OCI-LY1 (cell line): ENCODE measurements at regions not wholly inside any gene's neighbourhood (a gene's known extent, or its start where the extent isn't known, plus 50 kb on each side); places are given as distances from the start of the nearest gene placed in this dataset.

Source experiments
- H2AFZ ChIP-seq: fragments of 200-600 bp; sonication (generic), shearing (Covaris generic); 2 replicates; pipeline ENCODE4 v1.6.0; 2014; ENCODE audit warnings: antibody characterized with exemption, mild to moderate bottlenecking, low read length
- H3F3A ChIP-seq: fragments of 200-600 bp; sonication (generic), shearing (Covaris generic); 2 replicates; pipeline ENCODE4 v1.6.0; 2014; ENCODE audit warnings: mild to moderate bottlenecking, antibody characterized with exemption, low read length, moderate library complexity; ENCODE audit not compliant: insufficient read depth
- H3K27ac ChIP-seq: fragments of 200-600 bp; sonication (generic); 2 replicates; pipeline ENCODE4 v1.5.1; 2014; ENCODE audit warnings: low read length, mixed run types, mild to moderate bottlenecking, low read depth; ENCODE audit not compliant: poor library complexity, severe bottlenecking
- H3K27me3 ChIP-seq: fragments of 200-600 bp; sonication (generic); 2 replicates; pipeline ENCODE4 v1.6.0; 2014; ENCODE audit warnings: antibody characterized with exemption, mild to moderate bottlenecking, low read length, moderate library complexity; ENCODE audit not compliant: insufficient read depth
- H3K36me3 ChIP-seq: fragments of 200-600 bp; sonication (generic); 2 replicates; pipeline ENCODE4 v1.6.1; 2014; ENCODE audit warnings: mild to moderate bottlenecking, antibody characterized with exemption, low read length, moderate library complexity, mixed read lengths; ENCODE audit not compliant: insufficient read depth
- H3K4me1 ChIP-seq: fragments of 200-600 bp; sonication (generic); 2 replicates; pipeline ENCODE4 v1.5.1; 2014; ENCODE audit warnings: mild to moderate bottlenecking, low read length, moderate library complexity; ENCODE audit not compliant: insufficient read depth, severe bottlenecking
- H3K4me2 ChIP-seq: fragments of 200-600 bp; sonication (generic), shearing (Covaris generic); 2 replicates; pipeline ENCODE4 v1.6.1; 2014; ENCODE audit warnings: low read length
- H3K4me3 ChIP-seq: fragments of 200-600 bp; sonication (generic); 2 replicates; pipeline ENCODE4 v1.5.1; 2014; ENCODE audit warnings: low read length, low read depth, mild to moderate bottlenecking, mixed read lengths; ENCODE audit not compliant: poor library complexity, severe bottlenecking
- H3K79me2 ChIP-seq: fragments of 200-600 bp; shearing (Covaris generic); 2 replicates; pipeline ENCODE4 v1.6.1; 2016; ENCODE audit warnings: mixed run types, low read length, mixed read lengths; ENCODE audit not compliant: insufficient read depth
- H3K9ac ChIP-seq: fragments of 200-600 bp; sonication (generic), shearing (Covaris generic); 2 replicates; pipeline ENCODE4 v1.6.1; 2014; ENCODE audit warnings: mild to moderate bottlenecking, low read length, mixed read lengths
- H3K9me2 ChIP-seq: fragments of 200-600 bp; sonication (generic), shearing (Covaris generic); 2 replicates; pipeline ENCODE4 v1.6.1; 2014; ENCODE audit warnings: low read depth, mild to moderate bottlenecking, low read length, mixed read lengths
- H3K9me3 ChIP-seq: fragments of 200-600 bp; shearing (Covaris generic); 2 replicates; pipeline ENCODE4 v1.6.1; 2014; ENCODE audit warnings: low read length, mixed read lengths
- H4K20me1 ChIP-seq: fragments of 200-600 bp; sonication (generic), shearing (Covaris generic); 2 replicates; pipeline ENCODE4 v1.6.0; 2016; ENCODE audit warnings: mild to moderate bottlenecking, low read length; ENCODE audit not compliant: insufficient read depth
- EZH2 ChIP-seq: fragments of 200-600 bp; sonication (generic), shearing (Covaris generic); IDR thresholded peaks from 2 replicates; pipeline ENCODE4 v1.8.0; 2017; ENCODE audit warnings: borderline replicate concordance, mixed run types, mild to moderate bottlenecking, antibody characterized with exemption, low read length, moderate library complexity, mixed read lengths
- TF ChIP-seq, protein P1 (sequence below): fragments of 200-600 bp; sonication (generic), shearing (Covaris generic); IDR thresholded peaks from 2 replicates; pipeline ENCODE4 v1.5.1; 2017; ENCODE audit warnings: mild to moderate bottlenecking, antibody characterized with exemption, low read length, moderate library complexity, mixed read lengths

DNA sequence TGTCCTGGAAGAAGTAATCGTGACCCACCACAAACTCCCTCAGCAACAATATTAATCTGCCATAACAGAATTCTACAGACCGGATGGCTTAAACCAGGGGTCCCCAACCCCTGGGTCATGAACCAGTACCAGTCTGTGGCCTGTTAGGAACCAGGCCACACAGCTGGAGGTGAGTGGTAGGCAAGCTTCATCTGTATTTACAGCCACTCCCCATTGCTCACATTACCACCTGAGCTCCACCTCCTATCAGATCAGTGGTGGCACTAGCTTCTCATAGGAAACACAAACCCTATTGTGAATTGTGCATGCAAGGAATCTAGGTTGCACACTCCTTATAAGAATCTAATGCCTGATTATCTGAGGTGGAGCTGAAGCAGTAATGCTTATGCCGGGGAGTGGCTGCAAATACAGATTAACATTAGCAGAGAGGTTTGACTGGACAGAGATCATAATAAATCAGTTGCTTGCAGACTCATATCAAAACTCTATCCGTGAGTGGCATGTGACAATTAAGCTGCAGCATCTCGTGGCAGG is 74.5 kb downstream of the NOG start:
- H3K9me2 ChIP-seq, result no peaks in the 10 kb centered on the region
- no peaks in the 10 kb centered on the region for H3K27me3 ChIP-seq
- H3K4me2 ChIP-seq, result no peak overlapping the region
- no peaks in the 10 kb centered on the region for H3K79me2 ChIP-seq
- H3K4me3 ChIP-seq, result no peak overlapping the region
- H3F3A ChIP-seq, result no peaks in the 10 kb centered on the region
- H4K20me1 ChIP-seq, result no peaks in the 10 kb centered on the region
- no peak overlapping the region for H3K27ac ChIP-seq
- H3K9ac ChIP-seq, result no peak overlapping the region
- TF ChIP-seq, protein P1, sequence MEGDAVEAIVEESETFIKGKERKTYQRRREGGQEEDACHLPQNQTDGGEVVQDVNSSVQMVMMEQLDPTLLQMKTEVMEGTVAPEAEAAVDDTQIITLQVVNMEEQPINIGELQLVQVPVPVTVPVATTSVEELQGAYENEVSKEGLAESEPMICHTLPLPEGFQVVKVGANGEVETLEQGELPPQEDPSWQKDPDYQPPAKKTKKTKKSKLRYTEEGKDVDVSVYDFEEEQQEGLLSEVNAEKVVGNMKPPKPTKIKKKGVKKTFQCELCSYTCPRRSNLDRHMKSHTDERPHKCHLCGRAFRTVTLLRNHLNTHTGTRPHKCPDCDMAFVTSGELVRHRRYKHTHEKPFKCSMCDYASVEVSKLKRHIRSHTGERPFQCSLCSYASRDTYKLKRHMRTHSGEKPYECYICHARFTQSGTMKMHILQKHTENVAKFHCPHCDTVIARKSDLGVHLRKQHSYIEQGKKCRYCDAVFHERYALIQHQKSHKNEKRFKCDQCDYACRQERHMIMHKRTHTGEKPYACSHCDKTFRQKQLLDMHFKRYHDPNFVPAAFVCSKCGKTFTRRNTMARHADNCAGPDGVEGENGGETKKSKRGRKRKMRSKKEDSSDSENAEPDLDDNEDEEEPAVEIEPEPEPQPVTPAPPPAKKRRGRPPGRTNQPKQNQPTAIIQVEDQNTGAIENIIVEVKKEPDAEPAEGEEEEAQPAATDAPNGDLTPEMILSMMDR, result no peak
- TF ChIP-seq EZH2, result no peak
- no peaks in the 10 kb centered on the region for H3K4me1 ChIP-seq
- H2AFZ ChIP-seq, result no peak overlapping the region
- no peaks in the 10 kb centered on the region for H3K9me3 ChIP-seq
- H3K36me3 ChIP-seq, result no peaks in the 10 kb centered on the region

DNA sequence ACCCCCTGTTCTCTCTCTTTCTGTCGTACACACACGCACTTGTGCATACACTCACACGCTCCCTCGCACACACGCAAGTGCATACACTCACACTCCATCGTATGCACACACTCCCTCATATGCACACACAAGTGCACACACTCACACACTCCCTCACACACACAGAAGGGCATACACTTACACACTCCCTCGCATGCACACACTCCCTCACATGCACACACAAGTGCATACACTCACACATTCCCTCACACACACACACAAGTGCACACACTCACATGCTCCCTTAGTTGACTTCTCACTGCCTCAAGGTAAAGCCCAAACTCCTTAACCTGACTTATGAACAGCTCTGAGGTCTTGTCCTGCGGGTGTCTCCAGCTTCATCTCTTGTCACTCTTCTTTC is 78.7 kb downstream of the NOG start:
- Histone ChIP-seq H3K4me3 (no peak overlapping the region), H3K4me1 (no peaks in the 10 kb centered on the region), H3K27me3 (no peaks in the 10 kb centered on the region), H3K36me3 (no peaks in the 10 kb centered on the region), H3K9me2 (no peaks in the 10 kb centered on the region), H3K4me2 (no peak overlapping the region), H4K20me1 (no peaks in the 10 kb centered on the region), H3F3A (no peaks in the 10 kb centered on the region), H3K9ac (no peak overlapping the region), H3K27ac (no peak overlapping the region), H2AFZ (no peak overlapping the region), H3K9me3 (no peaks in the 10 kb centered on the region), H3K79me2 (no peaks in the 10 kb centered on the region)
- TF ChIP-seq, protein P1, result no peak
- TF ChIP-seq EZH2, result no peak

DNA sequence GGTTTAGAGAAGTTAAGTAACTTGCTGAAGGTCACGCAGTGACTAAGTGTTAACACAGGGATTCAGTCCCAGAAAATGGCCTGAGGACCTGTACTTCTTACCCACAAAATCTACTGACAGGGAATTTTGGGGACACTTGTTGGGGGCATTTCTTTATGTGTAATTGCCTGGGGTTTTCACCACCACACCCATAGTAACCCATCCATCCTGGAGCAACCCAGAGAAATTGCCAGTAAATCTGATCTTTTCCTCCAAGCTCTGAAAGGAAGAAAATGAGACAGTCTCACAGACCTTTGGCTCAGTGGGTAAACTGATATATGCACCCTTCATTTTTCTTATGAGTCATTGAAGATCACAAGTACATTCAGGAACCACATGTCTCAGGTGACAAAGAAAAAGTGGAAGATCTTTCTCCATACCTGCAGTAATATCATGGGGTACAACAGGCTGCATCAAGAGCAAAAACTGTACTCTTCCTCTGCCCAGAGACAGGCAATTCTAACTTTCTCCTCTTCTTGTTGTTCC is 81.0 kb downstream of the NOG start:
- Histone ChIP-seq H3F3A (no peaks in the 10 kb centered on the region), H3K9me3 (no peaks in the 10 kb centered on the region), H3K4me2 (no peak overlapping the region), H4K20me1 (no peaks in the 10 kb centered on the region), H3K79me2 (no peaks in the 10 kb centered on the region), H3K9me2 (no peaks in the 10 kb centered on the region), H3K4me1 (no peaks in the 10 kb centered on the region), H3K4me3 (no peak overlapping the region), H3K9ac (no peak overlapping the region), H3K36me3 (no peaks in the 10 kb centered on the region), H2AFZ (no peak overlapping the region), H3K27me3 (no peaks in the 10 kb centered on the region), H3K27ac (no peak overlapping the region)
- TF ChIP-seq, protein P1, result no peak
- no peak for TF ChIP-seq EZH2
